ENCODE measurements at regions not wholly inside any gene's neighbourhood (a gene's known extent, or its start where the extent isn't known, plus 50 kb on each side); places are given as distances from the start of the nearest gene placed in this dataset.

GRCh38 chr6:170122651-170123050 lies 168.2 kb downstream of the DLL1 start:
- H3K4me1 ChIP-seq (replicated peaks in 1 of 2): no peaks in the 10 kb centered on the region
- no peak overlapping the region for H3K27ac ChIP-seq
- H3K4me3 ChIP-seq: no peak overlapping the region
- WGBS, 10 experiments: 14 to 100% (median 58%) methylated on average over 1 of the region's 1 CpG; no CpG with 5 or more reads in 4 of the 10 experiments
- in situ Hi-C loops (cut with MboI; ENCODE audit: low pct_unique_long_range_greater_than_20kb in 2 of 9, low sequenced_read_pairs in 9 of 9, unreplicated experiment in 9 of 9): no loop called here
- peak in 3 of 8 experiments; percentile 71 to 94 (median 81) for ATAC-seq (replicated peaks in 6 of 8)

- Histone ChIP-seq H3K27ac (no peak overlapping the region), H3K4me1 (replicated peaks in 1 of 2) (no peaks in the 10 kb centered on the region), H3K4me3 (no peak overlapping the region)
- in situ Hi-C loops (cut with MboI; ENCODE audit: low pct_unique_long_range_greater_than_20kb in 2 of 9, low sequenced_read_pairs in 9 of 9, unreplicated experiment in 9 of 9): no loop called here
- 24 to 90% (median 71%) methylated on average over 1 to 9 of the region's 21 CpGs; no CpG with 5 or more reads in 2 of the 10 experiments for WGBS, 10 experiments
- ATAC-seq (replicated peaks in 6 of 8): no peak
These were observed 173.5 kb downstream of the DLL1 start for GRCh38 chr6:170117111-170117972.

- Histone ChIP-seq H3K4me3 (no peak overlapping the region), H3K27ac (no peak overlapping the region), H3K4me1 (replicated peaks in 1 of 2) (no peaks in the 10 kb centered on the region)
- in situ Hi-C loops (cut with MboI; ENCODE audit: low pct_unique_long_range_greater_than_20kb in 2 of 9, low sequenced_read_pairs in 9 of 9, unreplicated experiment in 9 of 9): no loop called here
- ATAC-seq (replicated peaks in 6 of 8): peak in 4 of 8 experiments; percentile 17 to 65 (median 47)
- WGBS, 10 experiments: 0 to 100% (median 61%) methylated on average over 1 to 5 of the region's 7 CpGs; no CpG with 5 or more reads in 4 of the 10 experiments
These were observed 174.2 kb downstream of the DLL1 start for GRCh38 chr6:170116636-170117035.

- in situ Hi-C loops (cut with MboI; ENCODE audit: low pct_unique_long_range_greater_than_20kb in 2 of 9, low sequenced_read_pairs in 9 of 9, unreplicated experiment in 9 of 9): no loop called here
- Histone ChIP-seq H3K27ac (no peak overlapping the region), H3K4me1 (replicated peaks in 1 of 2) (no peaks in the 10 kb centered on the region), H3K4me3 (no peak overlapping the region)
- WGBS, 10 experiments: 0 to 89% (median 48%) methylated on average over 1 to 7 of the region's 15 CpGs; no CpG with 5 or more reads in 2 of the 10 experiments
- peak in 3 of 8 experiments; percentile 20 to 92 (median 58) for ATAC-seq (replicated peaks in 6 of 8)
These were observed 175.7 kb downstream of the DLL1 start for GRCh38 chr6:170114956-170115855.

GRCh38 chr6:170114187-170114945 lies 176.5 kb downstream of the DLL1 start:
- H3K4me1 ChIP-seq (replicated peaks in 1 of 2): no peaks in the 10 kb centered on the region
- H3K4me3 ChIP-seq: no peak overlapping the region
- no peak overlapping the region for H3K27ac ChIP-seq
- WGBS, 10 experiments: 41 to 90% (median 64%) methylated on average over 2 to 9 of the region's 9 CpGs; no CpG with 5 or more reads in 2 of the 10 experiments
- no peak for ATAC-seq (replicated peaks in 6 of 8)
- in situ Hi-C loops (cut with MboI; ENCODE audit: low pct_unique_long_range_greater_than_20kb in 2 of 9, low sequenced_read_pairs in 9 of 9, unreplicated experiment in 9 of 9): no loop called here

GRCh38 chr6:170113141-170113540 lies 177.7 kb downstream of the DLL1 start:
- WGBS, 10 experiments: 20 to 88% (median 40%) methylated on average over 1 to 3 of the region's 3 CpGs; no CpG with 5 or more reads in 5 of the 10 experiments
- in situ Hi-C loops (cut with MboI; ENCODE audit: low pct_unique_long_range_greater_than_20kb in 2 of 9, low sequenced_read_pairs in 9 of 9, unreplicated experiment in 9 of 9): no loop called here
- Histone ChIP-seq H3K27ac (no peak overlapping the region), H3K4me3 (no peak overlapping the region), H3K4me1 (replicated peaks in 1 of 2) (no peaks in the 10 kb centered on the region)
- no peak for ATAC-seq (replicated peaks in 6 of 8)

- Histone ChIP-seq H3K4me3 (no peak overlapping the region), H3K27ac (no peak overlapping the region), H3K4me1 (replicated peaks in 1 of 2) (no peaks in the 10 kb centered on the region)
- 33 to 80% (median 71%) methylated on average over 1 to 4 of the region's 4 CpGs; no CpG with 5 or more reads in 6 of the 10 experiments for WGBS, 10 experiments
- in situ Hi-C loops (cut with MboI; ENCODE audit: low pct_unique_long_range_greater_than_20kb in 2 of 9, low sequenced_read_pairs in 9 of 9, unreplicated experiment in 9 of 9): no loop called here
- ATAC-seq (replicated peaks in 6 of 8): no peak
These were observed 178.4 kb downstream of the DLL1 start for GRCh38 chr6:170112583-170112860.

GRCh38 chr6:170111816-170112582 lies 178.9 kb downstream of the DLL1 start:
- 25 to 89% (median 63%) methylated on average over 2 to 11 of the region's 19 CpGs for WGBS, 10 experiments

GRCh38 chr6:170111141-170111664 lies 179.7 kb downstream of the DLL1 start:
- no peaks in the 10 kb centered on the region for H3K4me1 ChIP-seq (replicated peaks in 1 of 2)
- in situ Hi-C loops (cut with MboI; ENCODE audit: low pct_unique_long_range_greater_than_20kb in 2 of 9, low sequenced_read_pairs in 9 of 9, unreplicated experiment in 9 of 9): no loop called here
- ATAC-seq (replicated peaks in 6 of 8): no peak

More at GRCh38 chr6:170111816-170112582, 178.9 kb downstream of the DLL1 start:
- H3K4me1 ChIP-seq (replicated peaks in 1 of 2): no peaks in the 10 kb centered on the region
- H3K27ac ChIP-seq: no peak overlapping the region
- no peak overlapping the region for H3K4me3 ChIP-seq
- in situ Hi-C loops (cut with MboI; ENCODE audit: low pct_unique_long_range_greater_than_20kb in 2 of 9, low sequenced_read_pairs in 9 of 9, unreplicated experiment in 9 of 9): no loop called here
- no peak for ATAC-seq (replicated peaks in 6 of 8)

GRCh38 chr6:170110201-170111140 lies 180.4 kb downstream of the DLL1 start:
- no peak overlapping the region for H3K4me3 ChIP-seq
- no peaks in the 10 kb centered on the region for H3K4me1 ChIP-seq (replicated peaks in 1 of 2)
- 54 to 100% (median 90%) methylated on average over 2 to 21 of the region's 44 CpGs; no CpG with 5 or more reads in 4 of the 10 experiments for WGBS, 10 experiments
- in situ Hi-C loops (cut with MboI; ENCODE audit: low pct_unique_long_range_greater_than_20kb in 2 of 9, low sequenced_read_pairs in 9 of 9, unreplicated experiment in 9 of 9): no loop called here
- ATAC-seq (replicated peaks in 6 of 8): no peak
- H3K27ac ChIP-seq: no peak overlapping the region

More at GRCh38 chr6:170111141-170111664, 179.7 kb downstream of the DLL1 start:
- WGBS, 10 experiments: 41 to 100% (median 84%) methylated on average over 1 to 7 of the region's 8 CpGs
- H3K27ac ChIP-seq: no peak overlapping the region
- no peak overlapping the region for H3K4me3 ChIP-seq

- H3K4me3 ChIP-seq: no peak overlapping the region
- in situ Hi-C loops (cut with MboI; ENCODE audit: low pct_unique_long_range_greater_than_20kb in 2 of 9, low sequenced_read_pairs in 9 of 9, unreplicated experiment in 9 of 9): no loop called here
- H3K4me1 ChIP-seq (replicated peaks in 1 of 2): no peaks in the 10 kb centered on the region
- H3K27ac ChIP-seq: no peak overlapping the region
- 8 to 100% (median 87%) methylated on average over 1 to 14 of the region's 15 CpGs; no CpG with 5 or more reads in 1 of the 10 experiments for WGBS, 10 experiments
- no peak for ATAC-seq (replicated peaks in 6 of 8)
These were observed 181.8 kb downstream of the DLL1 start for GRCh38 chr6:170108890-170109587.
